ENCODE measurements at regions not wholly inside any gene's neighbourhood (a gene's known extent, or its start where the extent isn't known, plus 50 kb on each side); places are given as distances from the start of the nearest gene placed in this dataset.

- TF ChIP-seq CTCF (conservative IDR thresholded peaks at IDR 0.05; ENCODE audit: low read depth, low read length) (no peak), POLR2A (IDR thresholded peaks at IDR 0.05; ENCODE audit: low read depth, low read length) (no peak), RAD21 (IDR thresholded peaks at IDR 0.05; ENCODE audit: low read length) (no peak), RFX5 (IDR thresholded peaks at IDR 0.05; ENCODE audit: low read depth, low read length) (no peak), MAFK (IDR thresholded peaks at IDR 0.05; ENCODE audit: low read depth, low read length) (no peak), USF2 (IDR thresholded peaks at IDR 0.05; ENCODE audit: low read depth, low read length) (no peak), MXI1 (IDR thresholded peaks at IDR 0.05; ENCODE audit: borderline replicate concordance, low read depth, low read length) (no peak), CHD1 (IDR thresholded peaks at IDR 0.05; ENCODE audit: low read depth, low read length) (no peak), CEBPB (IDR thresholded peaks at IDR 0.05; ENCODE audit: low read depth, low read length) (peak; percentile 22; the same call in 1 of the 2 replicates), BHLHE40 (IDR thresholded peaks at IDR 0.05; ENCODE audit: low read depth, low read length) (no peak), SMC3 (IDR thresholded peaks at IDR 0.05; ENCODE audit: low read depth, low read length) (no peak)
- TF ChIP-seq, protein P1, sequence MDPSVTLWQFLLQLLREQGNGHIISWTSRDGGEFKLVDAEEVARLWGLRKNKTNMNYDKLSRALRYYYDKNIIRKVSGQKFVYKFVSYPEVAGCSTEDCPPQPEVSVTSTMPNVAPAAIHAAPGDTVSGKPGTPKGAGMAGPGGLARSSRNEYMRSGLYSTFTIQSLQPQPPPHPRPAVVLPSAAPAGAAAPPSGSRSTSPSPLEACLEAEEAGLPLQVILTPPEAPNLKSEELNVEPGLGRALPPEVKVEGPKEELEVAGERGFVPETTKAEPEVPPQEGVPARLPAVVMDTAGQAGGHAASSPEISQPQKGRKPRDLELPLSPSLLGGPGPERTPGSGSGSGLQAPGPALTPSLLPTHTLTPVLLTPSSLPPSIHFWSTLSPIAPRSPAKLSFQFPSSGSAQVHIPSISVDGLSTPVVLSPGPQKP (IDR thresholded peaks at IDR 0.05; ENCODE audit: borderline replicate concordance, low read depth, low read length), result no peak
These were observed 279.3 kb upstream of the NCKAP5 start for GRCh38 chr2:133847591-133847990.
